HFFc6 (cell line): ENCODE measurements at regions not wholly inside any gene's neighbourhood (a gene's known extent, or its start where the extent isn't known, plus 50 kb on each side); places are given as distances from the start of the nearest gene placed in this dataset.

Source experiments
- DNase-seq: peaks from one replicate; pipeline ENCODE4 v3.0.0-alpha.2; 2018
- H3K27ac Mint-ChIP-seq: 2 replicates; pipeline ENCODE4 v1.8.0; 2020; ENCODE audit warnings: mild to moderate bottlenecking, mixed read lengths
- H3K27me3 Mint-ChIP-seq: 2 replicates; pipeline ENCODE4 v1.8.0; 2021; ENCODE audit warnings: mild to moderate bottlenecking, moderate library complexity, mixed read lengths; ENCODE audit not compliant: insufficient read depth
- H3K36me3 Mint-ChIP-seq: 2 replicates; pipeline ENCODE4 v1.8.0; 2021; ENCODE audit warnings: low read depth, mixed read lengths
- H3K4me1 Mint-ChIP-seq: 2 replicates; pipeline ENCODE4 v1.8.0; 2020; ENCODE audit warnings: low read depth, mixed read lengths
- H3K4me3 Mint-ChIP-seq: 2 replicates; pipeline ENCODE4 v1.8.0; 2020; ENCODE audit warnings: mild to moderate bottlenecking, moderate library complexity, mixed read lengths
- H3K9me3 Mint-ChIP-seq: 2 replicates; pipeline ENCODE4 v1.8.0; 2020; ENCODE audit warnings: mild to moderate bottlenecking, mixed read lengths
- TF ChIP-seq, protein P1 (sequence below): fragments of 200-600 bp; sonication (generic); IDR thresholded peaks from 2 replicates; pipeline ENCODE4 v1.5.0; 2021; ENCODE audit warnings: antibody characterized with exemption, mild to moderate bottlenecking

DNA sequence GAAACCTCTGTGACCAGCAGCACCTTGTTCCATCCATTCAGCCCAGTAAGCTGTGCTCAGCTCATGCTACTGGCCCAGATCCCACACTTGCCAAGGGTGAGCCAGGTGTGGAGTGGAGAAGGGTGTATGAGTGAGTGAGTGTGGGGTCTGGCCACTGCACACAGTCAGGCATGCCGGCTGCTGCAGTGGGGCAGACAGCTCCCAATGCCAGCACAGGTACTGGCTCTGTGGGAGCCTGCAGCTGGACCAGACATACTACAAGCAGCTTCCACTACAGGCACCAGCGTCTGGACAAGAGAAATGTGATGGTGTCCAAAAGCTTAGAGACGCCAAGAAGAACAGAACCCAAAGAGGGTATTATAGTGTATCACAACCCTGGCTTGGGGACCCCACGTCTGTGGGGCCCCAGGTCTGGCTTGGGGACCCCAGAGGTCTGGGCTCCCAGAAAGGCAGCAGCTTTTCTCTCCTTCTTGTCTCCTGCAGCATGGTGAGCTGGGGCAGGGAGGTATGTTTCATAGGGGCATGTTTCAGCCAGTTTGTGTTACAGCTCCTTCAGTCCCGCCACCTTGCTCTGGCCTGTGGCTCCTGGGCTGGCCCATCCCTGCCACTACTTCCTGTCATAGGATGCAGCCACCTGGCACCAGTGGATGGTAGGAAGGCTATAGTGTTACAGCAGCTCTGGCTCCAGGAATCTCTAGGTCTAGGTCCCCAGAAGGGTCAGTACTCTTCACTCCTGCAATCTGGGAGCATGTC lies 152.4 kb upstream of the HSF2 start:
- Mint-ChIP-seq H3K27me3 (no peaks in the 10 kb centered on the region), H3K4me1 (no peaks in the 10 kb centered on the region), H3K27ac (no peak overlapping the region), H3K4me3 (no peak overlapping the region), H3K36me3 (no peaks in the 10 kb centered on the region), H3K9me3 (peaks cover 51% of the 10 kb centered on the region)
- TF ChIP-seq, protein P1, sequence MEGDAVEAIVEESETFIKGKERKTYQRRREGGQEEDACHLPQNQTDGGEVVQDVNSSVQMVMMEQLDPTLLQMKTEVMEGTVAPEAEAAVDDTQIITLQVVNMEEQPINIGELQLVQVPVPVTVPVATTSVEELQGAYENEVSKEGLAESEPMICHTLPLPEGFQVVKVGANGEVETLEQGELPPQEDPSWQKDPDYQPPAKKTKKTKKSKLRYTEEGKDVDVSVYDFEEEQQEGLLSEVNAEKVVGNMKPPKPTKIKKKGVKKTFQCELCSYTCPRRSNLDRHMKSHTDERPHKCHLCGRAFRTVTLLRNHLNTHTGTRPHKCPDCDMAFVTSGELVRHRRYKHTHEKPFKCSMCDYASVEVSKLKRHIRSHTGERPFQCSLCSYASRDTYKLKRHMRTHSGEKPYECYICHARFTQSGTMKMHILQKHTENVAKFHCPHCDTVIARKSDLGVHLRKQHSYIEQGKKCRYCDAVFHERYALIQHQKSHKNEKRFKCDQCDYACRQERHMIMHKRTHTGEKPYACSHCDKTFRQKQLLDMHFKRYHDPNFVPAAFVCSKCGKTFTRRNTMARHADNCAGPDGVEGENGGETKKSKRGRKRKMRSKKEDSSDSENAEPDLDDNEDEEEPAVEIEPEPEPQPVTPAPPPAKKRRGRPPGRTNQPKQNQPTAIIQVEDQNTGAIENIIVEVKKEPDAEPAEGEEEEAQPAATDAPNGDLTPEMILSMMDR = no peak
- DNase-seq = no peak

DNA sequence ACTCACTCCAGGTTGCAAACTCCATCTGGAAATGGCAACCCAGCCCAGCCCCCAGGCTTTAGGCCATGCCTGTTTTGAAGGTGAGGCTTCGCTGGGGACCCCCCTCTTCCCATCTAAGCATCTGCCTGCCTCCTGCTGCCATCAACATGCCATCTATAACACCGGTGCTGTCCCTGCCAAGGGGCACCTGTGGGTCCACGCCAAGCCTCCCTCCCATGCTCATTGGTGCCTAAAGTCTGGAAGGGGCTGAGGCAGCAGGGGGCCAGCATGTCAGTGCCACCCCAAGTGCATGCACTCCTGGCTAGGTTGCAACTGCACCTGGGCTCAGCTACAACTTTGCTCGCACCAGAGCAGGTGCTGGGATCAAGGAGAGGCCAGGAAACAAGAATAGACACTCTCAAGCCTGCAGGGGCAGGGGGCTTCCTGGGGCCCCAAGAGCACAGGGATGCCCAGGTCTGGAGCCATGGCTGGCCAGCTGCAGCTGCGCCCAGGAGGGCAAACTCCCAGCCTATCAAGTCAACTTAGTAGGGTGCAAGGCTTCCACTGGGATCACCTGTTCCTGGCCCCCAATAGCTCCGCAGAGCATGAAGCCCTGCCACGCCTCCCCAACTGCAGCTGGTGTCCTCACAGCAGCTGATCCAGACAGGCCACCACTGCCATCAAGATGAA lies 151.3 kb upstream of the HSF2 start:
- H3K4me3 Mint-ChIP-seq = no peak overlapping the region
- DNase-seq = no peak
- peaks cover 43% of the 10 kb centered on the region for H3K9me3 Mint-ChIP-seq
- H3K4me1 Mint-ChIP-seq = no peaks in the 10 kb centered on the region
- no peaks in the 10 kb centered on the region for H3K36me3 Mint-ChIP-seq
- H3K27ac Mint-ChIP-seq = no peak overlapping the region
- no peaks in the 10 kb centered on the region for H3K27me3 Mint-ChIP-seq
- TF ChIP-seq, protein P1 = no peak

DNA sequence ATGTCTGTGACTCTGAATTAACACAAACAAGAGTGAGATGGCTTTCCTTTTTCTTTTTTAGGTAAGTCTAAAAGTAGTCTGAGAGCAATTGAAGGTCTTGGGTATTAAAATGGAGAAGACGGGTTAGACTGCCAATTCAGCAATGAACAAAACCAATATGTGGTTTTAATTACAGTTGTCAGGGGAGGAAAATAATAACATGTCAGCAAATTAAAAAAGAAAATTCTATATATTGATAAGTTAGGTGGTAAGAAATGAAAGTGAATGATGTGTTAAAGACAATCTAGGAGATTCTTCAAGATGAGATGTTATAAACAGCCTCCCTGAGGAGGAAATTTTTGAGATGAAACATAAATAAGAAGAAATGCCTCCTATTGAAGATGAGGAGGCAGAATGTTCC lies 150.6 kb upstream of the HSF2 start:
- Mint-ChIP-seq H3K4me3 (no peak overlapping the region), H3K36me3 (no peaks in the 10 kb centered on the region), H3K27me3 (no peaks in the 10 kb centered on the region), H3K9me3 (peaks cover 36% of the 10 kb centered on the region), H3K4me1 (no peaks in the 10 kb centered on the region), H3K27ac (no peak overlapping the region)
- DNase-seq = no peak
- TF ChIP-seq, protein P1 = no peak

DNA sequence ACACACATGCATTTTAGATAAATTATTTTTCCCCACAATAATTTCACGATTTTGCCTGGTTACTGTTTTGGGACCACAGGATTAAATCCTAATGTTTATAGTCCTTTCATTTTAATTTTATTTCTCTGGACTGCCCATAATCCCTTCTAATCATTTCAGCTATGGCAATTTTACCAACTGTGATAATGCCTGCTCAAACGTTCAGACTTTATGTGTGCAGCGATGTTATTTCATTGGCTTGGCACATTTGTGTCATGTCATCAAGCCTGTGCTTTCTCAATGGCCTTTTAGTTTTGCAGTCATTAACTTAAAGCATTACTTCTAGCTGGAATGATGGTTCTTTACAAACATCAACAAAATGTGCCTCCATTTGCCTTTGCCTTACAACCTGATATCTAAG lies 140.6 kb upstream of the HSF2 start:
- peaks cover 5% of the 10 kb centered on the region for H3K9me3 Mint-ChIP-seq
- H3K27ac Mint-ChIP-seq = no peak overlapping the region
- no peaks in the 10 kb centered on the region for H3K27me3 Mint-ChIP-seq
- no peaks in the 10 kb centered on the region for H3K4me1 Mint-ChIP-seq
- TF ChIP-seq, protein P1 = no peak
- no peak for DNase-seq
- no peaks in the 10 kb centered on the region; the same call in 1 of the 2 replicates for H3K36me3 Mint-ChIP-seq
- H3K4me3 Mint-ChIP-seq = no peak overlapping the region

DNA sequence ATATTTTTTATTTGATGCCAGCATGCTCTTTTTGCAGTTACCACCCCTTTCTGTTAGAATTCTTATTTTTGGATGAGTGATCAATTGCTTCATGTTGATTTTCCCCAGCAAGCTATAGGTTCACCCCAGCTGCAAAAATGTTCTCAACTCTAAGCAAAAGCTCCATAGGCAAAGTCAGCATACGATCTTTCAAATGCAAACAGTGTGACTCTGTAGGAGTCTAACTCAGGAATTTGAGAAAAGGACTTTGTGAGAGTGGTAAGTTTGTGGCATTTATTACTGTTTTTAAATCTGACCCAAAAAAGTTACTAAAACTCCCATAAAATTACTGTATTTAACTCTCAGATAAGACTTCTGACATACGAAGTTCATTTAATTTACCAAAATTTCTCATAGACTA lies 134.9 kb upstream of the HSF2 start:
- TF ChIP-seq, protein P1 = no peak
- Mint-ChIP-seq H3K27ac (no peak overlapping the region), H3K27me3 (no peaks in the 10 kb centered on the region), H3K4me3 (no peak overlapping the region), H3K36me3 (no peaks in the 10 kb centered on the region; the same call in 1 of the 2 replicates), H3K9me3 (peaks cover 27% of the 10 kb centered on the region), H3K4me1 (no peaks in the 10 kb centered on the region)
- no peak for DNase-seq
